GM12878 (cell line): ENCODE measurements at regions not wholly inside any gene's neighbourhood (a gene's known extent, or its start where the extent isn't known, plus 50 kb on each side); places are given as distances from the start of the nearest gene placed in this dataset.

Experiments used
- ATAC-seq: fragments of 200-7000 bp; cut with Tn5 transposase; 3 replicates; pipeline ENCODE4 v1.9.1; 2020; ENCODE audit warnings: mild to moderate bottlenecking, moderate library complexity
- BruUV-seq: library from RNA; stranded (reverse); fragments of 400-500 nt; replicated peaks from 2 replicates; lab custom pipeline; 2021; lab: Mats Ljungman, UMichigan
- CTCF ChIA-PET: fragments of 300-600 bp; sonication (Branson Sonifier 250); formaldehyde crosslinking; extraction: SDS; loops from one replicate; lab custom pipeline; 2021; ENCODE audit warnings: inconsistent platforms; lab: Yijun Ruan, JAX
- POLR2A ChIA-PET: fragments of 350-600 bp; formaldehyde crosslinking; extraction: SDS; loops from one replicate; lab custom pipeline; 2021; ENCODE audit warnings: inconsistent platforms; lab: Charles Lee
- RAD21 ChIA-PET: fragments of 300-600 bp; sonication (Branson Sonifier 250); formaldehyde crosslinking; loops from one replicate; lab custom pipeline; 2023; ENCODE audit warnings: antibody characterized with exemption; ENCODE audit not compliant: unreplicated experiment; lab: Charles Lee
- SMC1A ChIA-PET: fragments of 300-600 bp; sonication (Branson Sonifier 250); formaldehyde crosslinking; loops from one replicate; lab custom pipeline; 2023; ENCODE audit not compliant: unreplicated experiment, uncharacterized antibody; lab: Charles Lee
- DNase-seq: peaks from one replicate; pipeline ENCODE4 v3.0.0-alpha.2; 2011; ENCODE audit warnings: low read depth, low spot score
- FAIRE-seq: peaks from 3 replicates; lab custom pipeline; 2011; peaks lifted over from hg19 to GRCh38; lab: Jason Lieb, UNC
- H2AFZ ChIP-seq: 2 replicates; pipeline ENCODE4 v1.6.0; 2011; ENCODE audit warnings: low read depth, low read length, control low read depth; ENCODE audit not compliant: control insufficient read depth
- H3K27ac ChIP-seq: 2 replicates; pipeline ENCODE4 v1.5.1; 2011; ENCODE audit warnings: control low read depth; ENCODE audit not compliant: control insufficient read depth, insufficient read depth
- H3K27me3 ChIP-seq, 2 experiments: replicated peaks in 1 of 2; 2 replicates each; pipeline versions ENCODE4 v1.6.0 to v1.6.1; 2011; ENCODE audit warnings: low read length in 1 of 2; ENCODE audit not compliant: control insufficient read depth in 2 of 2, insufficient read depth in 2 of 2
- H3K36me3 ChIP-seq, 2 experiments: 2 replicates each; pipeline ENCODE4 v1.5.1; 2011; ENCODE audit warnings: low read length in 1 of 2; ENCODE audit not compliant: control insufficient read depth in 2 of 2, insufficient read depth in 2 of 2
- H3K4me1 ChIP-seq: 2 replicates; pipeline ENCODE4 v1.6.1; 2011; ENCODE audit warnings: mild to moderate bottlenecking, low read length, moderate library complexity, mixed read lengths; ENCODE audit not compliant: control insufficient read depth, insufficient read depth
- H3K4me2 ChIP-seq: 2 replicates; pipeline ENCODE4 v1.6.0; 2011; ENCODE audit warnings: control low read depth; ENCODE audit not compliant: control insufficient read depth, insufficient read depth
- H3K4me3 ChIP-seq: fragments of 200-600 bp; sonication (generic); 2 replicates; pipeline ENCODE4 v1.5.1; 2016
- H3K79me2 ChIP-seq: 2 replicates; pipeline ENCODE4 v1.6.0; 2011; ENCODE audit warnings: low read length; ENCODE audit not compliant: control insufficient read depth, insufficient read depth
- H3K9ac ChIP-seq: 2 replicates; pipeline ENCODE4 v1.8.0; 2011; ENCODE audit warnings: low read length, control low read depth, mixed read lengths; ENCODE audit not compliant: control insufficient read depth, insufficient read depth
- H3K9me3 ChIP-seq: replicated peaks from 3 replicates; pipeline ENCODE4 v1.5.1; 2011; ENCODE audit warnings: mild to moderate bottlenecking, low read length; ENCODE audit not compliant: control insufficient read depth, insufficient read depth
- H4K20me1 ChIP-seq: 2 replicates; pipeline ENCODE4 v1.6.0; 2011; ENCODE audit not compliant: control insufficient read depth, insufficient read depth
- FOXM1 ChIP-seq: IDR thresholded peaks from 2 replicates; pipeline ENCODE4 v1.6.1; 2012; ENCODE audit warnings: low read depth, mild to moderate bottlenecking, inconsistent platforms, low read length, moderate library complexity
- GATAD2B ChIP-seq: fragments of 450-650 bp; conservative IDR thresholded peaks from 2 replicates; pipeline ENCODE4 v1.6.1; 2017; ENCODE audit warnings: low read depth, mild to moderate bottlenecking, moderate library complexity
- MTA2 ChIP-seq: fragments of 450-650 bp; IDR thresholded peaks from 2 replicates; pipeline ENCODE4 v1.6.1; 2016; ENCODE audit warnings: low read depth, mild to moderate bottlenecking, moderate library complexity
- NRF1 ChIP-seq: conservative IDR thresholded peaks from 2 replicates; pipeline ENCODE4 v1.6.1; 2011; ENCODE audit warnings: mild to moderate bottlenecking, low read depth, low read length, improper control_type of control experiment
- RAD21 ChIP-seq: IDR thresholded peaks from 2 replicates; pipeline ENCODE4 v1.6.1; 2011; ENCODE audit warnings: mild to moderate bottlenecking, low read depth, low read length, moderate library complexity; ENCODE audit not compliant: insufficient read depth
- RFX5 ChIP-seq: IDR thresholded peaks from 2 replicates; pipeline ENCODE4 v1.6.1; 2011; ENCODE audit warnings: low read depth, low read length, improper control_type of control experiment
- STAT1 ChIP-seq: fragments of 450-650 bp; conservative IDR thresholded peaks from 2 replicates; pipeline ENCODE4 v1.6.1; 2014; ENCODE audit warnings: antibody characterized with exemption, mild to moderate bottlenecking
- ZBED1 ChIP-seq: IDR thresholded peaks from 2 replicates; pipeline ENCODE4 v1.6.1; 2016; ENCODE audit warnings: borderline replicate concordance
- WGBS: methylation state at CpG from one replicate; pipeline ENCODE4 v1.1.6; 2016; ENCODE audit warnings: low lambda C conversion rate; ENCODE audit not compliant: insufficient replicate concordance, insufficient coverage; ENCODE audit errors: missing lambda C conversion rate; 5-methylcytosine and 5-hydroxymethylcytosine counted together
- in situ Hi-C: fragments of 300-500 bp; cut with MboI; formaldehyde crosslinking; loops from 9 replicates; pipeline ENCODE4 v1.14.3; 2018; ENCODE audit warnings: mixed read lengths
- intact Hi-C: fragments of 100-400 bp; cut with micrococcal nuclease; formaldehyde crosslinking; loops from one replicate; pipeline ENCODE4 v1.14.2; 2022; ENCODE audit not compliant: unreplicated experiment
- TF ChIP-seq, protein P1 (sequence below): fragments of 450-650 bp; IDR thresholded peaks from 2 replicates; pipeline ENCODE4 v1.6.1; 2018; ENCODE audit warnings: mild to moderate bottlenecking, low read depth, moderate library complexity; ENCODE audit not compliant: partially characterized antibody
- TF ChIP-seq, protein P2 (sequence below): fragments of 450-650 bp; IDR thresholded peaks from 2 replicates; pipeline ENCODE4 v1.6.1; 2016; ENCODE audit warnings: mild to moderate bottlenecking
- TF ChIP-seq, protein P3 (sequence below): fragments of 150-350 bp; IDR thresholded peaks from 2 replicates; pipeline ENCODE4 v1.6.1; 2014; ENCODE audit warnings: mild to moderate bottlenecking, low read depth, low read length

DNA sequence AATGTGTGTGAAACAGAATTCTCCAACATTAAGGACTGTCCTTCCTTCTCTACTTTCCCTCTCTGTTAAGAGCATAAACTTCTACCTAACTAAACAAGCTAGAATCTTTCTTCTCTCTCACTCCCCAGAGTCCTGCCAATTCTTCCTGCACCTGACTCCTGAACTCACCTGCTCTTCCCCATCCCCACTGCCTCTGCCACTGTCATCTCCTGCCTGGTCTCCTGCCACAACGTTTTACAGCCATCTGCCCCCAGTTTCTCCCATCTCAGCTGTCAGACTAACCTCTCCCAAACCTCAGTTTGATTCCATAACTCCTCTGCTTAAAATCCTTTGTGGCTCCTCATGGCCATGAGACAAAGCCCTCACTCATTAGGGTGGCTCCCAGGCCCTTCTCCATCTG, 119.8 kb upstream of the FOXN2 start:
- no peak for DNase-seq
- in situ Hi-C loops = no loop called here
- no peaks in the 10 kb centered on the region; a peak in 1 of 4 replicates for H3K27me3 ChIP-seq
- no peak for TF ChIP-seq ZBED1
- no peak for TF ChIP-seq FOXM1
- no peak for TF ChIP-seq STAT1
- TF ChIP-seq GATAD2B = no peak
- TF ChIP-seq, protein P1, sequence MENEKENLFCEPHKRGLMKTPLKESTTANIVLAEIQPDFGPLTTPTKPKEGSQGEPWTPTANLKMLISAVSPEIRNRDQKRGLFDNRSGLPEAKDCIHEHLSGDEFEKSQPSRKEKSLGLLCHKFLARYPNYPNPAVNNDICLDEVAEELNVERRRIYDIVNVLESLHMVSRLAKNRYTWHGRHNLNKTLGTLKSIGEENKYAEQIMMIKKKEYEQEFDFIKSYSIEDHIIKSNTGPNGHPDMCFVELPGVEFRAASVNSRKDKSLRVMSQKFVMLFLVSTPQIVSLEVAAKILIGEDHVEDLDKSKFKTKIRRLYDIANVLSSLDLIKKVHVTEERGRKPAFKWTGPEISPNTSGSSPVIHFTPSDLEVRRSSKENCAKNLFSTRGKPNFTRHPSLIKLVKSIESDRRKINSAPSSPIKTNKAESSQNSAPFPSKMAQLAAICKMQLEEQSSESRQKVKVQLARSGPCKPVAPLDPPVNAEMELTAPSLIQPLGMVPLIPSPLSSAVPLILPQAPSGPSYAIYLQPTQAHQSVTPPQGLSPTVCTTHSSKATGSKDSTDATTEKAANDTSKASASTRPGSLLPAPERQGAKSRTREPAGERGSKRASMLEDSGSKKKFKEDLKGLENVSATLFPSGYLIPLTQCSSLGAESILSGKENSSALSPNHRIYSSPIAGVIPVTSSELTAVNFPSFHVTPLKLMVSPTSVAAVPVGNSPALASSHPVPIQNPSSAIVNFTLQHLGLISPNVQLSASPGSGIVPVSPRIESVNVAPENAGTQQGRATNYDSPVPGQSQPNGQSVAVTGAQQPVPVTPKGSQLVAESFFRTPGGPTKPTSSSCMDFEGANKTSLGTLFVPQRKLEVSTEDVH = no peak
- no peak for TF ChIP-seq RAD21
- TF ChIP-seq, protein P2, sequence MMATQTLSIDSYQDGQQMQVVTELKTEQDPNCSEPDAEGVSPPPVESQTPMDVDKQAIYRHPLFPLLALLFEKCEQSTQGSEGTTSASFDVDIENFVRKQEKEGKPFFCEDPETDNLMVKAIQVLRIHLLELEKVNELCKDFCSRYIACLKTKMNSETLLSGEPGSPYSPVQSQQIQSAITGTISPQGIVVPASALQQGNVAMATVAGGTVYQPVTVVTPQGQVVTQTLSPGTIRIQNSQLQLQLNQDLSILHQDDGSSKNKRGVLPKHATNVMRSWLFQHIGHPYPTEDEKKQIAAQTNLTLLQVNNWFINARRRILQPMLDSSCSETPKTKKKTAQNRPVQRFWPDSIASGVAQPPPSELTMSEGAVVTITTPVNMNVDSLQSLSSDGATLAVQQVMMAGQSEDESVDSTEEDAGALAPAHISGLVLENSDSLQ = no peak
- TF ChIP-seq MTA2 = no peak
- TF ChIP-seq RFX5 = no peak
- no peak for TF ChIP-seq NRF1
- TF ChIP-seq, protein P3, sequence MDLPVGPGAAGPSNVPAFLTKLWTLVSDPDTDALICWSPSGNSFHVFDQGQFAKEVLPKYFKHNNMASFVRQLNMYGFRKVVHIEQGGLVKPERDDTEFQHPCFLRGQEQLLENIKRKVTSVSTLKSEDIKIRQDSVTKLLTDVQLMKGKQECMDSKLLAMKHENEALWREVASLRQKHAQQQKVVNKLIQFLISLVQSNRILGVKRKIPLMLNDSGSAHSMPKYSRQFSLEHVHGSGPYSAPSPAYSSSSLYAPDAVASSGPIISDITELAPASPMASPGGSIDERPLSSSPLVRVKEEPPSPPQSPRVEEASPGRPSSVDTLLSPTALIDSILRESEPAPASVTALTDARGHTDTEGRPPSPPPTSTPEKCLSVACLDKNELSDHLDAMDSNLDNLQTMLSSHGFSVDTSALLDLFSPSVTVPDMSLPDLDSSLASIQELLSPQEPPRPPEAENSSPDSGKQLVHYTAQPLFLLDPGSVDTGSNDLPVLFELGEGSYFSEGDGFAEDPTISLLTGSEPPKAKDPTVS = no peak
- H3K4me2 ChIP-seq = no peak overlapping the region
- ChIA-PET RAD21 (no interaction called here), POLR2A (no interaction called here), CTCF (no interaction called here), SMC1A (no interaction called here)
- no TSS peak for BruUV-seq
- no peaks in the 10 kb centered on the region for H3K36me3 ChIP-seq
- no peaks in the 10 kb centered on the region for H3K79me2 ChIP-seq
- intact Hi-C loops = no loop called here
- no peak overlapping the region for H3K27ac ChIP-seq
- no peak for FAIRE-seq
- H4K20me1 ChIP-seq = no peaks in the 10 kb centered on the region
- ATAC-seq = no peak
- H3K4me3 ChIP-seq = no peak overlapping the region
- 0% methylated on average over 1 of the region's 1 CpG for WGBS
- H3K9me3 ChIP-seq = no peaks in the 10 kb centered on the region
- H3K4me1 ChIP-seq = no peaks in the 10 kb centered on the region
- H2AFZ ChIP-seq = no peak overlapping the region
- no peak overlapping the region for H3K9ac ChIP-seq
